ENCODE measurements at regions not wholly inside any gene's neighbourhood (a gene's known extent, or its start where the extent isn't known, plus 50 kb on each side); places are given as distances from the start of the nearest gene placed in this dataset.
A peak's percentile ranks its signal among the peaks of the same experiment; 100 is the strongest.
"Not testable (repeated sequence)": the region's sequence is repeated elsewhere in the genome, so short reads cannot be mapped to it uniquely, and the experiment has no call there.

- H3K27ac ChIP-seq (ENCODE audit: low read depth, low read length) = no peak overlapping the region
- WGBS (ENCODE audit: insufficient coverage) = 54% methylated on average over 2 of the region's 5 CpGs
- no peaks in the 10 kb centered on the region for H3K36me3 ChIP-seq (ENCODE audit: control insufficient read depth, insufficient read depth, low read length)
- no peaks in the 10 kb centered on the region for H3K4me1 ChIP-seq (ENCODE audit: control insufficient read depth, insufficient read depth, low read length)
- no peak overlapping the region for H3K4me3 ChIP-seq (ENCODE audit: low read depth, low read length)
- no peaks in the 10 kb centered on the region for H3K27me3 ChIP-seq (ENCODE audit: control insufficient read depth, insufficient read depth, low read length)
- peak in 3 of 6 donors; percentile 5 to 72 (median 23) for DNase-seq (ENCODE audit: low read depth in 4 of 6, low spot score in 6 of 6)
- H3K9me3 ChIP-seq (ENCODE audit: control insufficient read depth, insufficient read depth, low read length) = no peaks in the 10 kb centered on the region
Measured at GRCh38 chr9:75197561-75197960, 109.2 kb downstream of the OSTF1 start.

- H3K27me3 ChIP-seq (ENCODE audit: control insufficient read depth, insufficient read depth, low read length) = no peaks in the 10 kb centered on the region
- no peak for DNase-seq (ENCODE audit: low read depth in 4 of 6, low spot score in 6 of 6)
- H3K27ac ChIP-seq (ENCODE audit: low read depth, low read length) = no peak overlapping the region
- WGBS (ENCODE audit: insufficient coverage) = 93% methylated on average over 6 of the region's 7 CpGs
- no peaks in the 10 kb centered on the region for H3K9me3 ChIP-seq (ENCODE audit: control insufficient read depth, insufficient read depth, low read length)
- no peaks in the 10 kb centered on the region for H3K36me3 ChIP-seq (ENCODE audit: control insufficient read depth, insufficient read depth, low read length)
- no peaks in the 10 kb centered on the region for H3K4me1 ChIP-seq (ENCODE audit: control insufficient read depth, insufficient read depth, low read length)
- H3K4me3 ChIP-seq (ENCODE audit: low read depth, low read length) = no peak overlapping the region
Measured at GRCh38 chr9:75198436-75198835, 110.1 kb downstream of the OSTF1 start.

- Histone ChIP-seq H3K4me1 (ENCODE audit: control insufficient read depth, insufficient read depth, low read length) (no peaks in the 10 kb centered on the region), H3K4me3 (ENCODE audit: low read depth, low read length) (no peak overlapping the region), H3K27me3 (ENCODE audit: control insufficient read depth, insufficient read depth, low read length) (no peaks in the 10 kb centered on the region), H3K36me3 (ENCODE audit: control insufficient read depth, insufficient read depth, low read length) (no peaks in the 10 kb centered on the region), H3K27ac (ENCODE audit: low read depth, low read length) (no peak overlapping the region), H3K9me3 (ENCODE audit: control insufficient read depth, insufficient read depth, low read length) (no peaks in the 10 kb centered on the region)
- no CpG with 5 or more reads among the region's 1 CpG for WGBS (ENCODE audit: insufficient coverage)
- peak in 5 of 6 donors; percentile 7 to 87 (median 32) for DNase-seq (ENCODE audit: low read depth in 4 of 6, low spot score in 6 of 6)
Measured at GRCh38 chr9:75200892-75201470, 112.7 kb downstream of the OSTF1 start.

- H3K4me1 ChIP-seq (ENCODE audit: control insufficient read depth, insufficient read depth, low read length) = no peaks in the 10 kb centered on the region
- no CpG with 5 or more reads among the region's 3 CpGs for WGBS (ENCODE audit: insufficient coverage)
- H3K27me3 ChIP-seq (ENCODE audit: control insufficient read depth, insufficient read depth, low read length) = no peaks in the 10 kb centered on the region
- H3K36me3 ChIP-seq (ENCODE audit: control insufficient read depth, insufficient read depth, low read length) = no peaks in the 10 kb centered on the region
- no peaks in the 10 kb centered on the region for H3K9me3 ChIP-seq (ENCODE audit: control insufficient read depth, insufficient read depth, low read length)
- H3K4me3 ChIP-seq (ENCODE audit: low read depth, low read length) = no peak overlapping the region
- no peak for DNase-seq (ENCODE audit: low read depth in 4 of 6, low spot score in 6 of 6)
- H3K27ac ChIP-seq (ENCODE audit: low read depth, low read length) = no peak overlapping the region
Measured at GRCh38 chr9:75201480-75202209, 113.3 kb downstream of the OSTF1 start.

GRCh38 chr9:75207997-75208396 is 119.7 kb downstream of the OSTF1 start:
- not testable (repeated sequence) for H3K4me1 ChIP-seq (ENCODE audit: control insufficient read depth, insufficient read depth, low read length); DNase-seq (ENCODE audit: low read depth in 4 of 6, low spot score in 6 of 6); H3K36me3 ChIP-seq (ENCODE audit: control insufficient read depth, insufficient read depth, low read length); H3K27ac ChIP-seq (ENCODE audit: low read depth, low read length); H3K27me3 ChIP-seq (ENCODE audit: control insufficient read depth, insufficient read depth, low read length); H3K9me3 ChIP-seq (ENCODE audit: control insufficient read depth, insufficient read depth, low read length); H3K4me3 ChIP-seq (ENCODE audit: low read depth, low read length)
- 93% methylated on average over 11 of the region's 12 CpGs for WGBS (ENCODE audit: insufficient coverage)

- no peak for DNase-seq (ENCODE audit: low read depth in 4 of 6, low spot score in 6 of 6)
- no peaks in the 10 kb centered on the region for H3K4me1 ChIP-seq (ENCODE audit: control insufficient read depth, insufficient read depth, low read length)
- H3K27me3 ChIP-seq (ENCODE audit: control insufficient read depth, insufficient read depth, low read length) = no peaks in the 10 kb centered on the region
- no peaks in the 10 kb centered on the region for H3K9me3 ChIP-seq (ENCODE audit: control insufficient read depth, insufficient read depth, low read length)
- no peak overlapping the region for H3K27ac ChIP-seq (ENCODE audit: low read depth, low read length)
- H3K4me3 ChIP-seq (ENCODE audit: low read depth, low read length) = no peak overlapping the region
- 88% methylated on average over 1 of the region's 3 CpGs for WGBS (ENCODE audit: insufficient coverage)
- no peaks in the 10 kb centered on the region for H3K36me3 ChIP-seq (ENCODE audit: control insufficient read depth, insufficient read depth, low read length)
Measured at GRCh38 chr9:75210215-75210614, 121.9 kb downstream of the OSTF1 start.

- H3K27ac ChIP-seq (ENCODE audit: low read depth, low read length) = no peak overlapping the region
- no peaks in the 10 kb centered on the region for H3K36me3 ChIP-seq (ENCODE audit: control insufficient read depth, insufficient read depth, low read length)
- no peaks in the 10 kb centered on the region for H3K9me3 ChIP-seq (ENCODE audit: control insufficient read depth, insufficient read depth, low read length)
- H3K27me3 ChIP-seq (ENCODE audit: control insufficient read depth, insufficient read depth, low read length) = no peaks in the 10 kb centered on the region
- no peak overlapping the region for H3K4me3 ChIP-seq (ENCODE audit: low read depth, low read length)
- WGBS (ENCODE audit: insufficient coverage) = 74% methylated on average over 2 of the region's 3 CpGs
- H3K4me1 ChIP-seq (ENCODE audit: control insufficient read depth, insufficient read depth, low read length) = no peaks in the 10 kb centered on the region
- DNase-seq (ENCODE audit: low read depth in 4 of 6, low spot score in 6 of 6) = no peak
Measured at GRCh38 chr9:75213765-75214164, 125.5 kb downstream of the OSTF1 start.

GRCh38 chr9:75226403-75227139 is 138.3 kb downstream of the OSTF1 start:
- H3K4me3 ChIP-seq (ENCODE audit: low read depth, low read length) = no peak overlapping the region
- WGBS (ENCODE audit: insufficient coverage) = 61% methylated on average over 2 of the region's 2 CpGs

GRCh38 chr9:75228893-75229292 is 140.6 kb downstream of the OSTF1 start:
- Histone ChIP-seq H3K4me3 (ENCODE audit: low read depth, low read length) (no peak overlapping the region), H3K27ac (ENCODE audit: low read depth, low read length) (no peak overlapping the region), H3K9me3 (ENCODE audit: control insufficient read depth, insufficient read depth, low read length) (peaks cover 4% of the 10 kb centered on the region), H3K4me1 (ENCODE audit: control insufficient read depth, insufficient read depth, low read length) (no peaks in the 10 kb centered on the region), H3K27me3 (ENCODE audit: control insufficient read depth, insufficient read depth, low read length) (no peaks in the 10 kb centered on the region), H3K36me3 (ENCODE audit: control insufficient read depth, insufficient read depth, low read length) (no peaks in the 10 kb centered on the region)
- DNase-seq (ENCODE audit: low read depth in 4 of 6, low spot score in 6 of 6) = no peak
- WGBS (ENCODE audit: insufficient coverage) = 72% methylated on average over 2 of the region's 3 CpGs

More at GRCh38 chr9:75226403-75227139, 138.3 kb downstream of the OSTF1 start:
- H3K27me3 ChIP-seq (ENCODE audit: control insufficient read depth, insufficient read depth, low read length) = no peaks in the 10 kb centered on the region
- peaks cover 7% of the 10 kb centered on the region for H3K9me3 ChIP-seq (ENCODE audit: control insufficient read depth, insufficient read depth, low read length)
- no peaks in the 10 kb centered on the region for H3K36me3 ChIP-seq (ENCODE audit: control insufficient read depth, insufficient read depth, low read length)
- no peak overlapping the region for H3K27ac ChIP-seq (ENCODE audit: low read depth, low read length)
- no peaks in the 10 kb centered on the region for H3K4me1 ChIP-seq (ENCODE audit: control insufficient read depth, insufficient read depth, low read length)
- no peak for DNase-seq (ENCODE audit: low read depth in 4 of 6, low spot score in 6 of 6)
